GM20431 (cell line): ENCODE measurements at regions not wholly inside any gene's neighbourhood (a gene's known extent, or its start where the extent isn't known, plus 50 kb on each side); places are given as distances from the start of the nearest gene placed in this dataset.

Source experiments
- in situ Hi-C: fragments of 300-500 bp; cut with MseI, MboI; formaldehyde crosslinking; loops from one replicate; pipeline ENCODE4 v1.15.0; 2020; ENCODE audit warnings: low sequenced_read_pairs; ENCODE audit not compliant: unreplicated experiment

- in situ Hi-C loops = no loop called here
These were observed 125.3 kb downstream of the TSHZ3 start for GRCh38 chr19:31223740-31224534.

GRCh38 chr19:31220540-31220939 lies 128.7 kb downstream of the TSHZ3 start:
- in situ Hi-C loops = no loop called here

GRCh38 chr19:31214997-31215396 lies 134.2 kb downstream of the TSHZ3 start:
- in situ Hi-C loops = no loop called here

- in situ Hi-C loops = no loop called here
These were observed 135.2 kb downstream of the TSHZ3 start for GRCh38 chr19:31214086-31214485.

- in situ Hi-C loops = no loop called here
These were observed 138.1 kb downstream of the TSHZ3 start for GRCh38 chr19:31211088-31211487.

- in situ Hi-C loops = no loop called here
These were observed 143.2 kb downstream of the TSHZ3 start for GRCh38 chr19:31205887-31206518.

- in situ Hi-C loops = no loop called here
These were observed 145.1 kb downstream of the TSHZ3 start for GRCh38 chr19:31204115-31204514.

- in situ Hi-C loops = no loop called here
These were observed 164.0 kb downstream of the TSHZ3 start for GRCh38 chr19:31185261-31185660.

GRCh38 chr19:31181535-31181934 lies 167.7 kb downstream of the TSHZ3 start:
- in situ Hi-C loops = no loop called here

GRCh38 chr19:31180907-31181306 lies 168.3 kb downstream of the TSHZ3 start:
- in situ Hi-C loops = no loop called here

GRCh38 chr19:31179471-31179852 lies 169.8 kb downstream of the TSHZ3 start:
- in situ Hi-C loops = no loop called here

- in situ Hi-C loops = no loop called here
These were observed 170.3 kb downstream of the TSHZ3 start for GRCh38 chr19:31178833-31179470.

GRCh38 chr19:31177246-31177645 lies 172.0 kb downstream of the TSHZ3 start:
- in situ Hi-C loops = no loop called here

- in situ Hi-C loops = no loop called here
These were observed 173.5 kb downstream of the TSHZ3 start for GRCh38 chr19:31175564-31176348.

GRCh38 chr19:31174948-31175347 lies 174.3 kb downstream of the TSHZ3 start:
- in situ Hi-C loops = no loop called here

GRCh38 chr19:31173991-31174390 lies 175.2 kb downstream of the TSHZ3 start:
- in situ Hi-C loops = no loop called here

GRCh38 chr19:31171936-31172335 lies 177.3 kb downstream of the TSHZ3 start:
- in situ Hi-C loops = no loop called here

- in situ Hi-C loops = no loop called here
These were observed 179.2 kb downstream of the TSHZ3 start for GRCh38 chr19:31170046-31170445.

GRCh38 chr19:31168106-31168625 lies 181.1 kb downstream of the TSHZ3 start:
- in situ Hi-C loops = no loop called here

- in situ Hi-C loops = no loop called here
These were observed 181.5 kb downstream of the TSHZ3 start for GRCh38 chr19:31167690-31168089.
